ENCODE measurements at regions not wholly inside any gene's neighbourhood (a gene's known extent, or its start where the extent isn't known, plus 50 kb on each side); places are given as distances from the start of the nearest gene placed in this dataset.

DNA sequence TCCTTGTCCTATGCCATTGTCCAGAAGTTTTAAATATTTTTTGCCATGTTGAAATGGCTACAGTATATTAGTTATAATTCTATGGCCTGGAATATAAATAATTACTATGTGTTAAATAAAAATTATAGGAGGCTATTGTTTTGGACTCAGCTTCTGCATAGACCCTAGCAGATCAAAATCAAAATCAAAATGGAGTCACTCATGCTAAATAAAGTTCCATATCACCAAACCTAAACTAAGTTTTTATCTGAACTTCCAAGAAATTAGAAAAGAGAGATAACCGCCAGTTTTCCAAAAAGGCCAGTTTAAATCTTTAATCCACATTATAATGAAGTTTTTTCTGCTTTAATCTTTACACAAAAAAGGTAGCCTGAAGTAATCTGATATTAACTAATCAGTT, 227.8 kb upstream of the P2RY1 start:
- H3K27ac ChIP-seq (ENCODE audit: insufficient read depth, low read depth, low read length): no peak overlapping the region
- H3K9me1 ChIP-seq (replicated peaks; ENCODE audit: control insufficient read depth, extremely low read depth, insufficient read depth, low read length): no peaks in the 10 kb centered on the region
- no peaks in the 10 kb centered on the region for H3K79me2 ChIP-seq (ENCODE audit: control insufficient read depth, insufficient read depth, low read length)
- BruUV-seq (replicated peaks): no TSS peak
- FAIRE-seq: no peak
- TF ChIP-seq, protein P1, sequence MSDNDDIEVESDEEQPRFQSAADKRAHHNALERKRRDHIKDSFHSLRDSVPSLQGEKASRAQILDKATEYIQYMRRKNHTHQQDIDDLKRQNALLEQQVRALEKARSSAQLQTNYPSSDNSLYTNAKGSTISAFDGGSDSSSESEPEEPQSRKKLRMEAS (IDR thresholded peaks at IDR 0.05; ENCODE audit: insufficient read depth, insufficient read length): no peak
- no peak for TF ChIP-seq POLR2A (IDR thresholded peaks at IDR 0.05; ENCODE audit: low read depth, low read length)
- TF ChIP-seq GATA2 (IDR thresholded peaks at IDR 0.05; ENCODE audit: insufficient read depth, insufficient read length, low read depth, low read length): no peak
- no peak for TF ChIP-seq MYC (IDR thresholded peaks at IDR 0.05; ENCODE audit: low read depth, low read length)
- TF ChIP-seq, protein P2, sequence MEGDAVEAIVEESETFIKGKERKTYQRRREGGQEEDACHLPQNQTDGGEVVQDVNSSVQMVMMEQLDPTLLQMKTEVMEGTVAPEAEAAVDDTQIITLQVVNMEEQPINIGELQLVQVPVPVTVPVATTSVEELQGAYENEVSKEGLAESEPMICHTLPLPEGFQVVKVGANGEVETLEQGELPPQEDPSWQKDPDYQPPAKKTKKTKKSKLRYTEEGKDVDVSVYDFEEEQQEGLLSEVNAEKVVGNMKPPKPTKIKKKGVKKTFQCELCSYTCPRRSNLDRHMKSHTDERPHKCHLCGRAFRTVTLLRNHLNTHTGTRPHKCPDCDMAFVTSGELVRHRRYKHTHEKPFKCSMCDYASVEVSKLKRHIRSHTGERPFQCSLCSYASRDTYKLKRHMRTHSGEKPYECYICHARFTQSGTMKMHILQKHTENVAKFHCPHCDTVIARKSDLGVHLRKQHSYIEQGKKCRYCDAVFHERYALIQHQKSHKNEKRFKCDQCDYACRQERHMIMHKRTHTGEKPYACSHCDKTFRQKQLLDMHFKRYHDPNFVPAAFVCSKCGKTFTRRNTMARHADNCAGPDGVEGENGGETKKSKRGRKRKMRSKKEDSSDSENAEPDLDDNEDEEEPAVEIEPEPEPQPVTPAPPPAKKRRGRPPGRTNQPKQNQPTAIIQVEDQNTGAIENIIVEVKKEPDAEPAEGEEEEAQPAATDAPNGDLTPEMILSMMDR (IDR thresholded peaks at IDR 0.05; ENCODE audit: extremely low read depth in 1 of 2, insufficient read depth in 1 of 2, low read depth in 1 of 2, low read length in 2 of 2): no peak
- no peak for TF ChIP-seq JUN (IDR thresholded peaks at IDR 0.05; ENCODE audit: borderline replicate concordance, insufficient read depth, insufficient read length, low read depth)
- TF ChIP-seq FOS (IDR thresholded peaks at IDR 0.05; ENCODE audit: borderline replicate concordance, insufficient read depth, low read length): no peak
- no peak for TF ChIP-seq EZH2 (IDR thresholded peaks at IDR 0.05; ENCODE audit: borderline replicate concordance, low read depth, low read length, severe bottlenecking)
- TF ChIP-seq POLR2AphosphoS5 (IDR thresholded peaks at IDR 0.05; ENCODE audit: insufficient read depth, low read depth, low read length): no peak
- no peaks in the 10 kb centered on the region for H3K4me1 ChIP-seq (ENCODE audit: control insufficient read depth, extremely low read depth, insufficient read depth, low read length)
- intact Hi-C loops (cut with micrococcal nuclease) (no loop called here), dilution Hi-C loops (cut with MboI; ENCODE audit: extremely low pct_ligation_motif_present, low sequenced_read_pairs) (no loop called here)
- no peak for DNase-seq (ENCODE audit: low read depth, low spot score)
- H3K36me3 ChIP-seq (ENCODE audit: control insufficient read depth in 2 of 2, extremely low read depth in 1 of 2, insufficient read depth in 2 of 2, low read length in 2 of 2): no peaks in the 10 kb centered on the region
- H2AFZ ChIP-seq (ENCODE audit: low read depth, low read length): no peak overlapping the region
- no peak overlapping the region for H3K4me3 ChIP-seq (replicated peaks in 1 of 3; ENCODE audit: insufficient read depth in 1 of 3, low read depth in 1 of 3, low read length in 3 of 3)
- no peak overlapping the region for H3K9ac ChIP-seq (replicated peaks; ENCODE audit: extremely low read depth, insufficient read depth, low read length)
- ChIA-PET POLR2A (no interaction called here), CTCF (no interaction called here)
- H4K20me1 ChIP-seq (replicated peaks; ENCODE audit: control insufficient read depth, extremely low read depth, insufficient read depth, low read length): no peaks in the 10 kb centered on the region
- H3K4me2 ChIP-seq (ENCODE audit: insufficient read depth, low read length): no peak overlapping the region
- H3K9me3 ChIP-seq (replicated peaks; ENCODE audit: control insufficient read depth, insufficient read depth, low read length): no peaks in the 10 kb centered on the region
- H3K27me3 ChIP-seq (ENCODE audit: control insufficient read depth in 2 of 2, insufficient read depth in 2 of 2, low read length in 2 of 2): peaks cover 0 to 3% of the 10 kb centered on the region in 2 experiments

Data from endothelial cell of umbilical vein (primary cell).